ENCODE measurements at regions not wholly inside any gene's neighbourhood (a gene's known extent, or its start where the extent isn't known, plus 50 kb on each side); places are given as distances from the start of the nearest gene placed in this dataset.

GRCh38 chr12:65574867-65575266 lies 249.4 kb upstream of the HMGA2 start:
- no peak overlapping the region for H3K4me3 ChIP-seq (ENCODE audit: low read depth, low read length)
- no peak for DNase-seq (ENCODE audit: low read depth)
- no peak for TF ChIP-seq CTCF (IDR thresholded peaks at IDR 0.05; ENCODE audit: insufficient read depth, low read length)

GRCh38 chr12:65584016-65584415 lies 240.3 kb upstream of the HMGA2 start:
- H3K4me3 ChIP-seq (ENCODE audit: low read depth, low read length): no peak overlapping the region
- DNase-seq (ENCODE audit: low read depth): no peak
- no peak for TF ChIP-seq CTCF (IDR thresholded peaks at IDR 0.05; ENCODE audit: insufficient read depth, low read length)

GRCh38 chr12:65585648-65586602 lies 238.4 kb upstream of the HMGA2 start:
- no peak overlapping the region for H3K4me3 ChIP-seq (ENCODE audit: low read depth, low read length)
- no peak for DNase-seq (ENCODE audit: low read depth)
- no peak for TF ChIP-seq CTCF (IDR thresholded peaks at IDR 0.05; ENCODE audit: insufficient read depth, low read length)

- TF ChIP-seq CTCF (IDR thresholded peaks at IDR 0.05; ENCODE audit: insufficient read depth, low read length): no peak
- no peak for DNase-seq (ENCODE audit: low read depth)
- no peak overlapping the region for H3K4me3 ChIP-seq (ENCODE audit: low read depth, low read length)
Measured at GRCh38 chr12:65586796-65587195, 237.5 kb upstream of the HMGA2 start.

GRCh38 chr12:65590318-65590717 lies 234.0 kb upstream of the HMGA2 start:
- H3K4me3 ChIP-seq (ENCODE audit: low read depth, low read length): no peak overlapping the region
- DNase-seq (ENCODE audit: low read depth): no peak
- TF ChIP-seq CTCF (IDR thresholded peaks at IDR 0.05; ENCODE audit: insufficient read depth, low read length): no peak

- no peak overlapping the region for H3K4me3 ChIP-seq (ENCODE audit: low read depth, low read length)
- no peak for DNase-seq (ENCODE audit: low read depth)
- TF ChIP-seq CTCF (IDR thresholded peaks at IDR 0.05; ENCODE audit: insufficient read depth, low read length): no peak
Measured at GRCh38 chr12:65592416-65592815, 231.9 kb upstream of the HMGA2 start.

Measured in fibroblast of the aortic adventitia (primary cell).